ENCODE measurements at regions not wholly inside any gene's neighbourhood (a gene's known extent, or its start where the extent isn't known, plus 50 kb on each side); places are given as distances from the start of the nearest gene placed in this dataset.
A peak's percentile ranks its signal among the peaks of the same experiment; 100 is the strongest.

- H3K4me1 ChIP-seq (ENCODE audit: insufficient read depth): no peaks in the 10 kb centered on the region
- no peaks in the 10 kb centered on the region for H3F3A ChIP-seq (ENCODE audit: insufficient read depth)
- WGBS, 2 experiments (ENCODE audit: low coverage in 1 of 2, low lambda C conversion rate in 2 of 2, missing lambda C conversion rate in 2 of 2): 54% methylated on average over 1 of the region's 1 CpG; no CpG with 5 or more reads in 1 of the 2 experiments
- in situ Hi-C loops (cut with MboI): no loop called here
- no peaks in the 10 kb centered on the region for H3K9me2 ChIP-seq (ENCODE audit: insufficient read depth)
- no peaks in the 10 kb centered on the region for H3K79me2 ChIP-seq (ENCODE audit: insufficient read depth)
- H3K36me3 ChIP-seq (ENCODE audit: low read depth): no peaks in the 10 kb centered on the region
- H3K9me3 ChIP-seq (ENCODE audit: low read depth): no peaks in the 10 kb centered on the region
- no peak overlapping the region for H3K4me3 ChIP-seq
- no peak overlapping the region for H3K27ac ChIP-seq
- H2AFZ ChIP-seq: no peak overlapping the region
- no peak for DNase-seq
- H4K20me1 ChIP-seq (ENCODE audit: insufficient read depth): no peaks in the 10 kb centered on the region
- no peak for TF ChIP-seq EZH2phosphoT487 (IDR thresholded peaks at IDR 0.05; ENCODE audit: insufficient read depth, low read depth)
- TF ChIP-seq EZH2 (IDR thresholded peaks at IDR 0.05; ENCODE audit: insufficient read depth, poor library complexity, severe bottlenecking): no peak
- H3K4me2 ChIP-seq (ENCODE audit: unreplicated experiment): no peak overlapping the region
- H3K9ac ChIP-seq: no peak overlapping the region
- no peaks in the 10 kb centered on the region; the same call in 1 of the 2 replicates for H3K27me3 ChIP-seq (replicated peaks; ENCODE audit: insufficient read depth)
These were observed 61.2 kb downstream of the VIP start for GRCh38 chr6:152811785-152812184.

DNA sequence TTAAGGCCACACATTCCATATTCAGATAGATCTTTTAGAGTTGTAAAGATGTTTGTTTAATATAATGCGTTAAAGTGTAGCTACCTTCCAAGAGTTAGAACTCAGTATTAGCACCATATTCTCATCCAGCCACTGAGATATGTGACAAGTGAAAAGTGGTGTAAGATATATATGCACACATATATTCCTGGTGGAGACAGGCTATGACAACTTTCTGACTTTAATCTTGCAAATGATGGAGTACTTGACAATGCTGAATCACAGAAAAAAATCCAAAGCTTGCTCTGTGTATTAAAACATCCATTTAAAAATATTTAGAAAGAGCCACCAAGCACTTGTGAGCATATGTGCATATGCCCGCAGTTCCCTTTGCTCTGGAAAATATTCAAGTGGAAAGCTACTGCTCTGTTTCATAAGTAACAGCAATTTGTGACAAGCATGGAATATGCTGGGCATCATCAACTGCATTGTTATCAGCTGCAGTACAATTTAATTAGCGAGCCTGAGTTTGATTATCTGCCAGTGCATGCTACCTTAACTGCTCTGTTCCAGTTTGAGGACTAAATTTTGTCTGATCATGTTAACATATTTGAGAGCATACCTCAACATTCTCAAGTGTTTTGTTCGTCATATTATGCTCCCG lies 64.8 kb downstream of the VIP start:
- H4K20me1 ChIP-seq (ENCODE audit: insufficient read depth): no peaks in the 10 kb centered on the region
- no peak overlapping the region for H3K4me2 ChIP-seq (ENCODE audit: unreplicated experiment)
- no peaks in the 10 kb centered on the region; the same call in 1 of the 2 replicates for H3K27me3 ChIP-seq (replicated peaks; ENCODE audit: insufficient read depth)
- no peak overlapping the region for H2AFZ ChIP-seq
- in situ Hi-C loops (cut with MboI): no loop called here
- H3K4me1 ChIP-seq (ENCODE audit: insufficient read depth): no peaks in the 10 kb centered on the region
- no peak for DNase-seq
- TF ChIP-seq EZH2 (IDR thresholded peaks at IDR 0.05; ENCODE audit: insufficient read depth, poor library complexity, severe bottlenecking) (no peak), EZH2phosphoT487 (IDR thresholded peaks at IDR 0.05; ENCODE audit: insufficient read depth, low read depth) (no peak)
- no peak overlapping the region for H3K4me3 ChIP-seq
- H3F3A ChIP-seq (ENCODE audit: insufficient read depth): no peaks in the 10 kb centered on the region
- H3K79me2 ChIP-seq (ENCODE audit: insufficient read depth): no peaks in the 10 kb centered on the region
- no peaks in the 10 kb centered on the region for H3K9me2 ChIP-seq (ENCODE audit: insufficient read depth)
- H3K9me3 ChIP-seq (ENCODE audit: low read depth): no peaks in the 10 kb centered on the region
- WGBS, 2 experiments (ENCODE audit: low coverage in 1 of 2, low lambda C conversion rate in 2 of 2, missing lambda C conversion rate in 2 of 2): 15 to 21% methylated on average over 5 of the region's 5 CpGs
- H3K27ac ChIP-seq: no peak overlapping the region
- no peak overlapping the region for H3K9ac ChIP-seq
- H3K36me3 ChIP-seq (ENCODE audit: low read depth): no peaks in the 10 kb centered on the region

DNA sequence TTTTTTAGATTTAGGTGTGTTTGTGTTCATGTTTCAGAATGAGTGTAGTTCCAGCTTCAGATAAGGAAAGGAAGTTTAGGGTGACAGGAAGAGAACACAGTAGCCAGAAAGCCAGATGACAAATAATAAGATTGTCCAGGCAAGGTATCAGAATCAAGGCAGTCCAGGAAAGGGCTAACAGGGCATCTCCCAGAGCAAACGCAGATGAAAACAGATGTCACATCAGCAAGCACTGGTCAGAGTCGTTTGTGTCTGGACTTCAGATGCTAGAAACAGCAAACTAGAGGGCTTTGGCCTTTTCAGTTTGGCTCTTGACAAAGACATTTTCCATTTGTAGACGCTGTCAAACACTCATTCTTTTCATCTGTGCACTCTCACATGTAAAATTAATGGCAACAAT lies 65.5 kb downstream of the VIP start:
- Histone ChIP-seq H3K36me3 (ENCODE audit: low read depth) (no peaks in the 10 kb centered on the region), H3K9me3 (ENCODE audit: low read depth) (no peaks in the 10 kb centered on the region), H2AFZ (0 out of 2 replicates have a peak overlapping the region, but pooled peaks have one; percentile 10), H3K9ac (no peak overlapping the region), H3K9me2 (ENCODE audit: insufficient read depth) (no peaks in the 10 kb centered on the region), H3K4me2 (ENCODE audit: unreplicated experiment) (no peak overlapping the region), H3K79me2 (ENCODE audit: insufficient read depth) (no peaks in the 10 kb centered on the region), H3K27ac (no peak overlapping the region), H4K20me1 (ENCODE audit: insufficient read depth) (no peaks in the 10 kb centered on the region), H3K4me1 (ENCODE audit: insufficient read depth) (no peaks in the 10 kb centered on the region), H3K27me3 (replicated peaks; ENCODE audit: insufficient read depth) (no peaks in the 10 kb centered on the region; the same call in 1 of the 2 replicates), H3K4me3 (no peak overlapping the region), H3F3A (ENCODE audit: insufficient read depth) (no peaks in the 10 kb centered on the region)
- no peak for DNase-seq
- 1 to 2% methylated on average over 3 of the region's 3 CpGs for WGBS, 2 experiments (ENCODE audit: low coverage in 1 of 2, low lambda C conversion rate in 2 of 2, missing lambda C conversion rate in 2 of 2)
- in situ Hi-C loops (cut with MboI): no loop called here
- TF ChIP-seq EZH2 (IDR thresholded peaks at IDR 0.05; ENCODE audit: insufficient read depth, poor library complexity, severe bottlenecking) (no peak), EZH2phosphoT487 (IDR thresholded peaks at IDR 0.05; ENCODE audit: insufficient read depth, low read depth) (no peak)

GRCh38 chr6:152821525-152821924 lies 70.9 kb downstream of the VIP start:
- Histone ChIP-seq H3K4me3 (no peak overlapping the region), H3K9me2 (ENCODE audit: insufficient read depth) (no peaks in the 10 kb centered on the region; the same call in 1 of the 2 replicates), H3K4me2 (ENCODE audit: unreplicated experiment) (no peak overlapping the region), H3K36me3 (ENCODE audit: low read depth) (no peaks in the 10 kb centered on the region), H2AFZ (no peak overlapping the region), H3K27me3 (replicated peaks; ENCODE audit: insufficient read depth) (no peaks in the 10 kb centered on the region), H3K27ac (no peak overlapping the region), H3K9ac (no peak overlapping the region), H3F3A (ENCODE audit: insufficient read depth) (no peaks in the 10 kb centered on the region), H3K79me2 (ENCODE audit: insufficient read depth) (no peaks in the 10 kb centered on the region), H3K9me3 (ENCODE audit: low read depth) (no peaks in the 10 kb centered on the region), H3K4me1 (ENCODE audit: insufficient read depth) (no peaks in the 10 kb centered on the region), H4K20me1 (ENCODE audit: insufficient read depth) (no peaks in the 10 kb centered on the region)
- in situ Hi-C loops (cut with MboI): no loop called here
- TF ChIP-seq EZH2 (IDR thresholded peaks at IDR 0.05; ENCODE audit: insufficient read depth, poor library complexity, severe bottlenecking) (no peak), EZH2phosphoT487 (IDR thresholded peaks at IDR 0.05; ENCODE audit: insufficient read depth, low read depth) (no peak)
- WGBS, 2 experiments (ENCODE audit: low coverage in 1 of 2, low lambda C conversion rate in 2 of 2, missing lambda C conversion rate in 2 of 2): 6 to 8% methylated on average over 4 of the region's 4 CpGs
- peak; percentile 0 for DNase-seq

All from GM23248 (cell line).